HepG2 (cell line): ENCODE measurements at regions not wholly inside any gene's neighbourhood (a gene's known extent, or its start where the extent isn't known, plus 50 kb on each side); places are given as distances from the start of the nearest gene placed in this dataset.

Experiments used
- ATAC-seq: fragments of 200-7000 bp; cut with Tn5 transposase; 3 replicates; pipeline ENCODE4 v1.9.1; 2020; ENCODE audit warnings: mild to moderate bottlenecking, moderate library complexity
- BruUV-seq: library from RNA; stranded (reverse); fragments of 400-500 nt; replicated peaks from 2 replicates; lab custom pipeline; 2021; lab: Mats Ljungman, UMichigan
- CTCF ChIA-PET: fragments of 300-600 bp; formaldehyde crosslinking; extraction: SDS; loops from one replicate; lab custom pipeline; 2021; ENCODE audit warnings: low total read pairs, inconsistent platforms, low intra/inter-chr PET ratio; lab: Yijun Ruan, JAX
- POLR2A ChIA-PET: fragments of 350-600 bp; sonication (Branson Sonifier 250); formaldehyde crosslinking; loops from one replicate; lab custom pipeline; 2020; ENCODE audit warnings: antibody characterized with exemption, inconsistent platforms; lab: Yijun Ruan, JAX
- DNase-seq: peaks from one replicate; pipeline ENCODE4 v3.0.0-alpha.2; 2015; ENCODE audit warnings: low spot score
- FAIRE-seq: peaks from 3 replicates; lab custom pipeline; 2011; peaks lifted over from hg19 to GRCh38; lab: Jason Lieb, UNC
- H2AFZ ChIP-seq: one replicate; pipeline ENCODE4 v1.6.1; 2011; ENCODE audit warnings: low read length, inconsistent platforms
- H3K27ac ChIP-seq: fragments of 300-600 bp; 3 replicates; pipeline ENCODE4 v1.8.0; 2011; ENCODE audit warnings: mixed run types, mild to moderate bottlenecking, mixed read lengths, low read length, inconsistent platforms; ENCODE audit not compliant: insufficient read depth; ENCODE audit errors: extremely low read length
- H3K27me3 ChIP-seq, 2 experiments: fragments of 200-600 bp in 1 of 2; 2 replicates in 1 of 2; 3 replicates in 1 of 2; pipeline versions ENCODE4 v1.6.0 to v1.8.0; 2011; ENCODE audit warnings: low read length in 2 of 2, mild to moderate bottlenecking in 2 of 2, moderate library complexity in 2 of 2, inconsistent platforms in 1 of 2; ENCODE audit not compliant: insufficient read depth in 2 of 2, control insufficient read depth in 1 of 2
- H3K36me3 ChIP-seq, 2 experiments: fragments of 200-600 bp in 1 of 2; replicated peaks in 1 of 2; 2 replicates in 1 of 2; 3 replicates in 1 of 2; pipeline versions ENCODE4 v1.5.1 to v1.8.0; 2011; ENCODE audit warnings: low read length in 2 of 2, inconsistent platforms in 1 of 2; ENCODE audit not compliant: insufficient read depth in 2 of 2, control insufficient read depth in 1 of 2
- H3K4me1 ChIP-seq: 2 replicates; pipeline ENCODE4 v1.5.1; 2012; ENCODE audit warnings: low read length, inconsistent platforms; ENCODE audit not compliant: insufficient read depth
- H3K4me2 ChIP-seq: 2 replicates; pipeline ENCODE4 v1.6.0; 2011; ENCODE audit warnings: low read depth, low read length, inconsistent platforms
- H3K4me3 ChIP-seq, 3 experiments: fragments of 200-600 bp in 1 of 3; sonication (generic), shearing (Covaris generic) in 1 of 3; replicated peaks in 1 of 3; 2 replicates each; pipeline ENCODE4 v1.5.1; 2011 to 2016; ENCODE audit warnings: low read length in 3 of 3, inconsistent platforms in 2 of 3, low read depth in 2 of 3, mild to moderate bottlenecking in 2 of 3, control low read depth in 1 of 3, mixed read lengths in 1 of 3; ENCODE audit not compliant: insufficient read depth in 1 of 3
- H3K79me2 ChIP-seq: one replicate; pipeline ENCODE4 v1.6.1; 2011; ENCODE audit warnings: low read length, inconsistent platforms; ENCODE audit not compliant: insufficient read depth
- H3K9ac ChIP-seq: 2 replicates; pipeline ENCODE4 v1.6.0; 2011; ENCODE audit warnings: mild to moderate bottlenecking, low read depth, low read length, inconsistent platforms; ENCODE audit not compliant: insufficient read depth
- H3K9me3 ChIP-seq: 2 replicates; pipeline ENCODE4 v1.5.1; 2012; ENCODE audit warnings: mild to moderate bottlenecking, low read length
- H4K20me1 ChIP-seq: 2 replicates; pipeline ENCODE4 v1.6.0; 2011; ENCODE audit warnings: inconsistent platforms, mild to moderate bottlenecking, low read length, moderate library complexity; ENCODE audit not compliant: insufficient read depth
- ARID4A ChIP-seq: sonication (generic); formaldehyde crosslinking; IDR thresholded peaks from 2 replicates; pipeline ENCODE4 v1.5.0; 2020; ENCODE audit warnings: mild to moderate bottlenecking, missing genetic modification reagents, borderline replicate concordance
- CEBPB ChIP-seq: IDR thresholded peaks from 2 replicates; pipeline ENCODE4 v1.6.1; 2011; ENCODE audit warnings: low read depth, low read length, improper control_type of control experiment, borderline replicate concordance
- EED ChIP-seq: sonication (generic); formaldehyde crosslinking; IDR thresholded peaks from 2 replicates; pipeline ENCODE4 v1.5.0; 2020; ENCODE audit warnings: mild to moderate bottlenecking, missing genetic modification reagents
- GABPA ChIP-seq, 2 experiments: IDR thresholded peaks; 2 replicates each; pipeline ENCODE4 v1.6.1; 2011 to 2016; ENCODE audit warnings: low read depth in 2 of 2, low read length in 1 of 2, missing biosample characterization in 1 of 2, missing genetic modification characterization in 1 of 2
- GFI1 ChIP-seq: sonication (generic); formaldehyde crosslinking; IDR thresholded peaks from 2 replicates; pipeline ENCODE4 v1.5.0; 2020; ENCODE audit warnings: missing genetic modification reagents, mild to moderate bottlenecking, borderline replicate concordance
- GPN1 ChIP-seq: sonication (generic); formaldehyde crosslinking; IDR thresholded peaks from 2 replicates; pipeline ENCODE4 v1.5.1; 2020; ENCODE audit warnings: missing genetic modification reagents, borderline replicate concordance
- KDM2A ChIP-seq: sonication (generic); formaldehyde crosslinking; IDR thresholded peaks from 2 replicates; pipeline ENCODE4 v1.4.0; 2020; ENCODE audit warnings: low read depth, missing genetic modification reagents, borderline replicate concordance
- MAFG ChIP-seq: sonication (generic); formaldehyde crosslinking; IDR thresholded peaks from 2 replicates; pipeline ENCODE4 v1.5.1; 2020; ENCODE audit warnings: mild to moderate bottlenecking, missing genetic modification reagents
- NR2F2 ChIP-seq: IDR thresholded peaks from 2 replicates; pipeline ENCODE4 v1.6.1; 2012; ENCODE audit warnings: low read depth, inconsistent platforms, borderline replicate concordance
- PHF5A ChIP-seq: IDR thresholded peaks from one replicate; pipeline ENCODE4 v1.6.1; 2018; ENCODE audit warnings: low read depth, missing genetic modification reagents; ENCODE audit not compliant: unreplicated experiment
- RFXANK ChIP-seq: IDR thresholded peaks from 2 replicates; pipeline ENCODE4 v1.6.1; 2016
- RXRB ChIP-seq: IDR thresholded peaks from 2 replicates; pipeline ENCODE4 v1.6.1; 2016; ENCODE audit warnings: borderline replicate concordance, missing genetic modification reagents, missing compliant biosample characterization
- SOX13 ChIP-seq, 3 experiments: fragments of 450-650 bp in 1 of 3; sonication (generic) in 1 of 3; formaldehyde crosslinking in 1 of 3; IDR thresholded peaks in 2 of 3; conservative IDR thresholded peaks in 1 of 3; 2 replicates each; pipeline versions ENCODE4 v1.5.0 to v1.6.1; 2016 to 2020; ENCODE audit warnings: antibody characterized with exemption in 1 of 3, mild to moderate bottlenecking in 1 of 3, missing compliant biosample characterization in 1 of 3, missing genetic modification reagents in 1 of 3, moderate library complexity in 1 of 3
- SRY ChIP-seq: sonication (generic); formaldehyde crosslinking; IDR thresholded peaks from 2 replicates; pipeline ENCODE4 v1.8.0; 2022; ENCODE audit warnings: mild to moderate bottlenecking, missing genetic modification reagents
- TEAD3 ChIP-seq: optimal IDR thresholded peaks from 2 replicates; pipeline ENCODE3; 2016; ENCODE audit warnings: borderline replicate concordance
- ZFP36L1 ChIP-seq: sonication (generic); formaldehyde crosslinking; IDR thresholded peaks from 2 replicates; pipeline ENCODE4 v1.8.0; 2022; ENCODE audit warnings: mild to moderate bottlenecking, missing genetic modification reagents, moderate library complexity
- ZNF383 ChIP-seq: sonication (generic); formaldehyde crosslinking; IDR thresholded peaks from 2 replicates; pipeline ENCODE4 v1.4.0; 2020; ENCODE audit warnings: missing genetic modification reagents, mild to moderate bottlenecking, borderline replicate concordance
- ZNF460 ChIP-seq: sonication (generic); formaldehyde crosslinking; IDR thresholded peaks from 2 replicates; pipeline ENCODE4 v1.5.1; 2020; ENCODE audit warnings: missing genetic modification reagents, mild to moderate bottlenecking, borderline replicate concordance
- ZNF580 ChIP-seq: IDR thresholded peaks from 2 replicates; pipeline ENCODE4 v1.6.1; 2016; ENCODE audit warnings: low read depth, borderline replicate concordance
- ZNF792 ChIP-seq: IDR thresholded peaks from 2 replicates; pipeline ENCODE4 v1.6.1; 2016
- whole genome bisulfite sequencing: methylation state at CpG from one replicate; pipeline ENCODE4 v1.1.6; 2017; ENCODE audit warnings: low lambda C conversion rate; 5-methylcytosine and 5-hydroxymethylcytosine counted together
- in situ Hi-C: cut with HindIII; loops from 2 replicates; pipeline ENCODE4 v1.10.0; 2017; ENCODE audit warnings: low pct_unique_long_range_greater_than_20kb; ENCODE audit not compliant: extremely low pct_ligation_motif_present
- intact Hi-C: fragments of 100-400 bp; cut with micrococcal nuclease; formaldehyde crosslinking; loops from one replicate; pipeline ENCODE4 v1.10.0; 2022; ENCODE audit not compliant: unreplicated experiment

- no peak for TF ChIP-seq ARID4A (CRISPR knock-in tag)
- TF ChIP-seq SRY (CRISPR knock-in tag): no peak
- TF ChIP-seq ZNF460 (CRISPR knock-in tag): no peak
- TF ChIP-seq, all 625 proteins: peak for 0
Measured at GRCh38 chr15:26119322-26119721, 256.2 kb upstream of the ATP10A start (continued).

- no TSS peak for BruUV-seq
- under 1% methylated on average over 9 of the region's 9 CpGs for WGBS
- no peak overlapping the region for H3K27ac ChIP-seq
- in situ Hi-C loops (no loop called here), intact Hi-C loops (no loop called here)
- 0 out of 2 replicates have a peak overlapping the region, but pooled peaks have one; percentile 4 for H3K4me2 ChIP-seq
- ATAC-seq (peak; percentile 90), DNase-seq (peak; percentile 33), FAIRE-seq (no peak)
- no peaks in the 10 kb centered on the region for H3K36me3 ChIP-seq
- ChIA-PET POLR2A (no interaction called here), CTCF (no interaction called here)
- no peak overlapping the region for H3K9ac ChIP-seq
- H3K27me3 ChIP-seq: no peaks in the 10 kb centered on the region
- H2AFZ ChIP-seq: no peak overlapping the region
- H3K4me3 ChIP-seq: no peak overlapping the region
- H3K79me2 ChIP-seq: no peaks in the 10 kb centered on the region
- H4K20me1 ChIP-seq: no peaks in the 10 kb centered on the region
- peaks cover 12% of the 10 kb centered on the region; the same call in 1 of the 2 replicates for H3K9me3 ChIP-seq
- no peaks in the 10 kb centered on the region; the same call in 1 of the 2 replicates for H3K4me1 ChIP-seq
- TF ChIP-seq KDM2A (CRISPR knock-in tag): no peak
- TF ChIP-seq GABPA (IDR thresholded peaks at IDR 0.05; ENCODE audit: low read depth, low read length): no peak
- no peak for TF ChIP-seq GABPA (CRISPR knock-in tag; IDR thresholded peaks at IDR 0.05; ENCODE audit: low read depth)
- TF ChIP-seq NR2F2: no peak
- no peak for TF ChIP-seq SOX13 (IDR thresholded peaks at IDR 0.05)
- TF ChIP-seq SOX13 (CRISPR knock-in tag; conservative IDR thresholded peaks at IDR 0.05 in 1 of 2, IDR thresholded peaks at IDR 0.05 in 1 of 2): peak in 1 of 2 experiments; percentile 28; a peak in 1 of 4 replicates
- no peak for TF ChIP-seq PHF5A (CRISPR knock-in tag)
- no peak for TF ChIP-seq ZNF580
- no peak for TF ChIP-seq ZNF792 (CRISPR knock-in tag)
- TF ChIP-seq ZFP36L1 (CRISPR knock-in tag): no peak
- TF ChIP-seq RFXANK (CRISPR knock-in tag): no peak
- no peak for TF ChIP-seq GPN1
- TF ChIP-seq MAFG (CRISPR knock-in tag): no peak
- no peak for TF ChIP-seq GFI1 (CRISPR knock-in tag)
- peak; percentile 30 for TF ChIP-seq TEAD3 (CRISPR knock-in tag)
- no peak for TF ChIP-seq EED (CRISPR knock-in tag)
- TF ChIP-seq CEBPB: no peak
- TF ChIP-seq RXRB (CRISPR knock-in tag): peak; percentile 29; the same call in 1 of the 2 replicates
- no peak for TF ChIP-seq ZNF383 (CRISPR knock-in tag)
Measured at GRCh38 chr15:26115229-26115943, 252.3 kb upstream of the ATP10A start.
